ENCODE measurements at regions not wholly inside any gene's neighbourhood (a gene's known extent, or its start where the extent isn't known, plus 50 kb on each side); places are given as distances from the start of the nearest gene placed in this dataset.
"Not testable (repeated sequence)": the region's sequence is repeated elsewhere in the genome, so short reads cannot be mapped to it uniquely, and the experiment has no call there.

GRCh38 chr10:46175296-46175695 lies 111.5 kb upstream of the ANTXRL start:
- H3K4me3 ChIP-seq (ENCODE audit: low read depth, low read length, poor library complexity, severe bottlenecking), result no peak overlapping the region
- H3K4me2 ChIP-seq (ENCODE audit: low read length), result no peak overlapping the region
- H3K79me2 ChIP-seq (ENCODE audit: insufficient read depth, low read length), result no peaks in the 10 kb centered on the region

GRCh38 chr10:46175831-46176230 lies 111.0 kb upstream of the ANTXRL start:
- Histone ChIP-seq H3K9me3 (ENCODE audit: low read length) (0 out of 2 replicates have a peak, but pooled peaks cover under 1% of the 10 kb centered on the region), H3K27me3 (ENCODE audit: insufficient read depth, low read length) (no peaks in the 10 kb centered on the region), H3K9me2 (ENCODE audit: low read depth, low read length) (no peaks in the 10 kb centered on the region), H3K27ac (ENCODE audit: low read depth, low read length, poor library complexity, severe bottlenecking) (no peak overlapping the region), H3K4me1 (ENCODE audit: insufficient read depth, low read length, severe bottlenecking) (no peaks in the 10 kb centered on the region), H4K20me1 (ENCODE audit: insufficient read depth, low read length) (no peaks in the 10 kb centered on the region), H3K9ac (ENCODE audit: low read length) (no peak overlapping the region), H3K4me2 (ENCODE audit: low read length) (no peak overlapping the region), H3K4me3 (ENCODE audit: low read depth, low read length, poor library complexity, severe bottlenecking) (no peak overlapping the region), H3F3A (ENCODE audit: insufficient read depth, low read length) (no peaks in the 10 kb centered on the region), H3K36me3 (ENCODE audit: insufficient read depth, low read length) (no peaks in the 10 kb centered on the region), H3K79me2 (ENCODE audit: insufficient read depth, low read length) (no peaks in the 10 kb centered on the region), H2AFZ (ENCODE audit: low read length) (no peak overlapping the region)
- no peak for TF ChIP-seq EZH2 (IDR thresholded peaks at IDR 0.05; ENCODE audit: borderline replicate concordance, low read length)
- no peak for TF ChIP-seq CTCF (IDR thresholded peaks at IDR 0.05; ENCODE audit: low read length)

More at GRCh38 chr10:46175296-46175695, 111.5 kb upstream of the ANTXRL start:
- Histone ChIP-seq H3K9me2 (ENCODE audit: low read depth, low read length) (no peaks in the 10 kb centered on the region), H4K20me1 (ENCODE audit: insufficient read depth, low read length) (no peaks in the 10 kb centered on the region), H2AFZ (ENCODE audit: low read length) (no peak overlapping the region), H3K4me1 (ENCODE audit: insufficient read depth, low read length, severe bottlenecking) (no peaks in the 10 kb centered on the region), H3K9me3 (ENCODE audit: low read length) (peaks cover 5% of the 10 kb centered on the region; the same call in 1 of the 2 replicates), H3K27me3 (ENCODE audit: insufficient read depth, low read length) (no peaks in the 10 kb centered on the region), H3K9ac (ENCODE audit: low read length) (no peak overlapping the region), H3K36me3 (ENCODE audit: insufficient read depth, low read length) (no peaks in the 10 kb centered on the region), H3K27ac (ENCODE audit: low read depth, low read length, poor library complexity, severe bottlenecking) (no peak overlapping the region), H3F3A (ENCODE audit: insufficient read depth, low read length) (no peaks in the 10 kb centered on the region)
- no peak for TF ChIP-seq CTCF (IDR thresholded peaks at IDR 0.05; ENCODE audit: low read length)
- TF ChIP-seq EZH2 (IDR thresholded peaks at IDR 0.05; ENCODE audit: borderline replicate concordance, low read length), result no peak

DNA sequence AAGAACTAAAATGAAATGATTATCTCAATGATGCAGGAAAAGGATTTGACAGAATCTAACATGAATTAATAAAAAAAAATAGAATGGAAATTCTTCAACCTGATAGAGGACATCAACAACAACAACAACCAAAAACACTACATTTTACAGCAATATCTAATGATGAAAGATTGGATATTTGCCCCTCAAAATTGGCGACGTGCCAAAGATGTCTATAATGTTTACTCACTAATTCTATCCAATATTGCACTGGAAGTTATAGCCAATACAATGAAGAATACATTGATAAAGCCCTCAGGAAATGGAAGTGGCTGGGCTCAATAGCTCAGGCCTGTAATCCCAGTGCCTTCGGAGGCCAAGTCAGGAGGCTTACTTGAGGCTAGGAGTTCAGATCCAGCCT lies 99.4 kb upstream of the ANTXRL start:
- H3F3A ChIP-seq (ENCODE audit: insufficient read depth, low read length); H3K9me2 ChIP-seq (ENCODE audit: low read depth, low read length); H3K4me2 ChIP-seq (ENCODE audit: low read length); H3K36me3 ChIP-seq (ENCODE audit: insufficient read depth, low read length); H2AFZ ChIP-seq (ENCODE audit: low read length); H3K9ac ChIP-seq (ENCODE audit: low read length); H3K9me3 ChIP-seq (ENCODE audit: low read length); H3K4me1 ChIP-seq (ENCODE audit: insufficient read depth, low read length, severe bottlenecking); H4K20me1 ChIP-seq (ENCODE audit: insufficient read depth, low read length); H3K4me3 ChIP-seq (ENCODE audit: low read depth, low read length, poor library complexity, severe bottlenecking); H3K27me3 ChIP-seq (ENCODE audit: insufficient read depth, low read length); H3K79me2 ChIP-seq (ENCODE audit: insufficient read depth, low read length); H3K27ac ChIP-seq (ENCODE audit: low read depth, low read length, poor library complexity, severe bottlenecking): not testable (repeated sequence)

DNA sequence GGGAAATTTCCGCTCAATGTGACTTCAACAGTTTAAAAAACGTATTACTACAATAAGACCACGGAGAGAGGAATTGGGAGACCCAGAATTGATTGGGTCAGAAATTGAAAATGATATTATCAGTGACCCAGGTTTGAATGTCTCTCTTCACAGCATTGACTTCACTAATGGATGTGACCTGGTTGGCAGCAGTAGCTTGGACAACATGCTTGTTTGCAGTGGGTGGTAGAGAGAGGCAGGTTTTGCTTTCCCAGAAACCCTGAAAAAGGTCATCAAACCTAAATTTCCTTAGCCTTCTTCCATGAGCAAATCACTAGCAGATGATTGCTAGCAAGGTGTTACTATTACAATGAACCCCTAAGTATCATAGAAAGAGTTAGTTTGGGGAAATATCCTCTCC lies 89.7 kb upstream of the ANTXRL start:
- no peaks in the 10 kb centered on the region for H3K27me3 ChIP-seq (ENCODE audit: insufficient read depth, low read length)
- H3K4me2 ChIP-seq (ENCODE audit: low read length), result no peak overlapping the region
- no peak overlapping the region for H3K9ac ChIP-seq (ENCODE audit: low read length)
- no peak overlapping the region for H3K4me3 ChIP-seq (ENCODE audit: low read depth, low read length, poor library complexity, severe bottlenecking)
- H3K9me3 ChIP-seq (ENCODE audit: low read length), result no peaks in the 10 kb centered on the region
- H3F3A ChIP-seq (ENCODE audit: insufficient read depth, low read length), result no peaks in the 10 kb centered on the region
- no peaks in the 10 kb centered on the region for H4K20me1 ChIP-seq (ENCODE audit: insufficient read depth, low read length)
- no peak overlapping the region for H2AFZ ChIP-seq (ENCODE audit: low read length)
- no peaks in the 10 kb centered on the region for H3K36me3 ChIP-seq (ENCODE audit: insufficient read depth, low read length)
- H3K4me1 ChIP-seq (ENCODE audit: insufficient read depth, low read length, severe bottlenecking), result no peaks in the 10 kb centered on the region
- no peak overlapping the region for H3K27ac ChIP-seq (ENCODE audit: low read depth, low read length, poor library complexity, severe bottlenecking)
- no peak for TF ChIP-seq EZH2 (IDR thresholded peaks at IDR 0.05; ENCODE audit: borderline replicate concordance, low read length)
- TF ChIP-seq CTCF (IDR thresholded peaks at IDR 0.05; ENCODE audit: low read length), result no peak
- H3K9me2 ChIP-seq (ENCODE audit: low read depth, low read length), result no peaks in the 10 kb centered on the region
- no peaks in the 10 kb centered on the region for H3K79me2 ChIP-seq (ENCODE audit: insufficient read depth, low read length)
